Lung (tissue), 11 donors: ENCODE measurements at regions not wholly inside any gene's neighbourhood (a gene's known extent, or its start where the extent isn't known, plus 50 kb on each side); places are given as distances from the start of the nearest gene placed in this dataset.

ENCODE experiments used
- ATAC-seq: fragments of 200-7000 bp; cut with Tn5 transposase; one replicate; pipeline ENCODE4 v1.9.1; 2020; ENCODE audit warnings: moderate number of reproducible peaks; ENCODE audit not compliant: insufficient read depth, low FRiP score
- DNase-seq, 3 donors: peaks; one replicate each; pipeline ENCODE4 v3.0.0-alpha.2; 2013 to 2017
- H3K27ac ChIP-seq, 2 donors: one replicate each; pipeline ENCODE4 v1.5.1; 2013; ENCODE audit warnings: mild to moderate bottlenecking in 2 of 2, moderate library complexity in 2 of 2, control low read depth in 1 of 2, inconsistent platforms in 1 of 2, low read depth in 1 of 2, low read length in 1 of 2
- H3K27me3 ChIP-seq, 3 donors: one replicate each; pipeline ENCODE4 v1.5.1; 2013; ENCODE audit warnings: low read length in 2 of 3; ENCODE audit not compliant: control insufficient read depth in 3 of 3, insufficient read depth in 3 of 3
- H3K36me3 ChIP-seq, 4 donors: one replicate each; pipeline ENCODE4 v1.5.1; 2013; ENCODE audit warnings: low read length in 4 of 4, mild to moderate bottlenecking in 1 of 4, moderate library complexity in 1 of 4; ENCODE audit not compliant: control insufficient read depth in 4 of 4, insufficient read depth in 4 of 4
- H3K4me1 ChIP-seq, 5 donors: one replicate each; pipeline ENCODE4 v1.5.1; 2013; ENCODE audit warnings: low read length in 5 of 5, mild to moderate bottlenecking in 2 of 5, moderate library complexity in 1 of 5; ENCODE audit not compliant: control insufficient read depth in 5 of 5, insufficient read depth in 5 of 5
- H3K4me3 ChIP-seq: one replicate; pipeline ENCODE4 v1.5.1; 2013; ENCODE audit warnings: mild to moderate bottlenecking, control low read depth, moderate library complexity
- H3K9ac ChIP-seq, 2 donors: one replicate each; pipeline ENCODE4 v1.5.1; 2013; ENCODE audit warnings: low read length in 2 of 2, control low read depth in 1 of 2; ENCODE audit not compliant: insufficient read depth in 1 of 2
- H3K9me3 ChIP-seq, 4 donors: one replicate each; pipeline ENCODE4 v1.5.1; 2013; ENCODE audit warnings: low read length in 3 of 4, mild to moderate bottlenecking in 1 of 4, moderate library complexity in 1 of 4; ENCODE audit not compliant: control insufficient read depth in 4 of 4, insufficient read depth in 3 of 4
- WGBS, 2 donors: extraction: QIAGEN DNeasy Blood & Tissue Kit; methylation state at CpG; one replicate each; pipeline ENCODE4 v1.1.7; 2013; 5-methylcytosine and 5-hydroxymethylcytosine counted together
- TF ChIP-seq, protein P1 (sequence below): IDR thresholded peaks from 2 replicates; pipeline ENCODE4 v1.5.1; 2012; ENCODE audit warnings: mild to moderate bottlenecking; ENCODE audit errors: control extremely low read depth, extremely low read depth
- donor health status: control.
- donor health status: control.
- donor health status: Bipolar disorder and iron deficiency.
- donor health status: healthy.
- donor health status: DM: yes; HTN: yes; CAD: no.

DNA sequence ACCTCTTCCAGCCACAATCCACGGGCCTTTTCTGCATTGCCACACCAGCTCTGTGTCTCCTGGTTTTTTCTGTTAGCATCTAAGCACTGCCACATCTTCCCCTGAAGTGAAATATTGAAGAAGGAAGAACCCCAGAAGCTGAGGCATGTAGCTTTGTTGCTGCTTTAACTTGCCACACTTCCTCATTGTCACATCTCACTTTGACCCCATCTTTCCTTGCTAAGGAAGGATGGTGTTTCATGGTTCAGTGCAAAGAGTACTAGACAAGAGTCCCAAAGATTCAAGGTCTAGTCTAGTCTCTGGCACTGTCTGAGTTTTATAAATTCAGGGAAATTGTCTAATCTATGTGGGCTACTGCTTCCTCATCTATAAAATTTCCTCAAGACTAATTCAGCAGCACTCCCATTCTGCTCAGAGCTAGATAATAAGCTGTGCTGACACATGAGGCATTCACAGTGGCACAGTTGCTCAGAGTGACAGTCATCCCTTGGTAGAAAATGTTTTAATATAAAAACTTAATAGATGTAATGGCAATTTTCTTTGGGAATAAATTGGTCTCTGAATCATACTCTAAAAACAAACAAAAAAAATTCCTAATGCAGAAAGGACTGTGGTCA is 483.0 kb upstream of the ID2 start:
- H3K4me3 ChIP-seq: no peak overlapping the region
- TF ChIP-seq, protein P1, sequence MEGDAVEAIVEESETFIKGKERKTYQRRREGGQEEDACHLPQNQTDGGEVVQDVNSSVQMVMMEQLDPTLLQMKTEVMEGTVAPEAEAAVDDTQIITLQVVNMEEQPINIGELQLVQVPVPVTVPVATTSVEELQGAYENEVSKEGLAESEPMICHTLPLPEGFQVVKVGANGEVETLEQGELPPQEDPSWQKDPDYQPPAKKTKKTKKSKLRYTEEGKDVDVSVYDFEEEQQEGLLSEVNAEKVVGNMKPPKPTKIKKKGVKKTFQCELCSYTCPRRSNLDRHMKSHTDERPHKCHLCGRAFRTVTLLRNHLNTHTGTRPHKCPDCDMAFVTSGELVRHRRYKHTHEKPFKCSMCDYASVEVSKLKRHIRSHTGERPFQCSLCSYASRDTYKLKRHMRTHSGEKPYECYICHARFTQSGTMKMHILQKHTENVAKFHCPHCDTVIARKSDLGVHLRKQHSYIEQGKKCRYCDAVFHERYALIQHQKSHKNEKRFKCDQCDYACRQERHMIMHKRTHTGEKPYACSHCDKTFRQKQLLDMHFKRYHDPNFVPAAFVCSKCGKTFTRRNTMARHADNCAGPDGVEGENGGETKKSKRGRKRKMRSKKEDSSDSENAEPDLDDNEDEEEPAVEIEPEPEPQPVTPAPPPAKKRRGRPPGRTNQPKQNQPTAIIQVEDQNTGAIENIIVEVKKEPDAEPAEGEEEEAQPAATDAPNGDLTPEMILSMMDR: no peak
- ATAC-seq (no peak), DNase-seq (no peak)
- 40 to 63% methylated on average over 1 of the region's 1 CpG for WGBS, 2 donors
- peaks cover 0 to 3% (median 0%) of the 10 kb centered on the region in 4 donors for H3K9me3 ChIP-seq
- no peaks in the 10 kb centered on the region for H3K27me3 ChIP-seq
- H3K9ac ChIP-seq: no peak overlapping the region
- no peaks in the 10 kb centered on the region for H3K4me1 ChIP-seq
- no peak overlapping the region for H3K27ac ChIP-seq
- no peaks in the 10 kb centered on the region for H3K36me3 ChIP-seq

DNA sequence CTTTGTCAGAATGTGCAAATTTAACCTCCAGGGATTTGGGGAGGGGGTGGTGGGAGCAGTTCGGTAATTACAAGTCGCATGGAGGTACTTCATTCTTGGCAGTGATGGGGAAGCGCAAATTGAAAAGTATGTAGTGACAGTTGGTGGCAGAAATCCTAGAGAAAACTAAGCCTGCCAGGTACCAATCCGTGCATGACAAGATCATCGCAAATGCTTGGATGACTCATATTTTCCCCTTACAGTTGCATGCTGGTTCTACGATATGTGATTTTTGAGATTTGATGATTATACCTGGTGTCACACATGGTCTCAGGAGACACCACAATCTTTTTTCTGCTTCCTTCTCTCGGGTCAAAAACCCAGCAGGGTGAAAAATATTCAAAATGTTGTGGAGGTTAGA is 479.7 kb upstream of the ID2 start:
- peaks cover 0 to 8% (median 0%) of the 10 kb centered on the region in 5 donors for H3K4me1 ChIP-seq
- no peaks in the 10 kb centered on the region for H3K27me3 ChIP-seq
- no peak overlapping the region for H3K27ac ChIP-seq
- DNase-seq: no peak
- no peaks in the 10 kb centered on the region for H3K36me3 ChIP-seq
- 84 to 92% methylated on average over 7 of the region's 7 CpGs for WGBS, 2 donors
- TF ChIP-seq, protein P1: no peak
- H3K4me3 ChIP-seq: no peak overlapping the region
- ATAC-seq: no peak
- H3K9me3 ChIP-seq: peaks cover 0 to 6% (median 0%) of the 10 kb centered on the region in 4 donors
- no peak overlapping the region for H3K9ac ChIP-seq

DNA sequence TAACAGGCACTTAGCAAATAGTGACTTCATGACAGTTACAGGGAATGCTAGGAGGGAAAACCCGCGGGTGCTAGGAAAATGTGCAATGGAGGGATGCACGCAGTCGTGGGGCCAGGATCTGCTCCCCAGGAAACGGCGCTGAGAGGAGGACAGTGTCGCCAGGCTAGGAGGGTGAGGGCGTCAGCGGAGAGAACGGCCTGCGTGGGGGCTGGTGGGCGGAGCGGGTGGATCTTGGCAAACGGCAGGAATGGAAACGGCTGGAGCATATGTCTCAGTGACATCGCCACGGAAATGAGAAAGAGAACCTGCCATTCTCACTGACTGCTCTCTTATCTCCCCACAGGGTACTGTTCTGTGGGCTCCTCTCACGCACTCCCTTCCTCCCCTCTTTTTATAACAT is 478.5 kb upstream of the ID2 start:
- TF ChIP-seq, protein P1: no peak
- H3K36me3 ChIP-seq: no peaks in the 10 kb centered on the region
- H3K27me3 ChIP-seq: no peaks in the 10 kb centered on the region
- no peak for ATAC-seq
- H3K9ac ChIP-seq: no peak overlapping the region
- no peak overlapping the region for H3K4me3 ChIP-seq
- peaks cover 0 to 8% (median 0%) of the 10 kb centered on the region in 5 donors for H3K4me1 ChIP-seq
- peaks cover 0 to 5% (median under 1%) of the 10 kb centered on the region in 4 donors for H3K9me3 ChIP-seq
- DNase-seq: peak; percentile 32 to 48 (median 46)
- no peak overlapping the region for H3K27ac ChIP-seq
- WGBS, 2 donors: 77 to 82% methylated on average over 18 of the region's 18 CpGs

DNA sequence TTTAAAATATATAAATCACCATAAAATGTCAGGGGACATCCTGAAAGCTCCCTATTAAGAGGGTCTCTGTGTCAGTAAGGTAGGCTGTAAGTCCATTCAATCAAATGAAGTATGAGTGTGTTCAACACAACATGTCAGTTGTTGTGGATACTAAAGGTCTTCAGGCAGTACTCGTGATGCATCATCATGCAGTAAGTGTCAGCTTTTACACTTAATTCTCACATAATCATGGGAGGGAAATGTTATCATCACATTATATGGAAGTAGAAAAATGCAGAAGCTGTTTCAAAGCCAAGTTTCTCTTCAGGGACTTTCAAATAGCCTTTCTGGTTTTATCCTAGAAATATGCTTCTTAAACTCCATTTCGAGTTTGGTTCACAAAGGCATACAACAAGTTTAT is 477.1 kb upstream of the ID2 start:
- DNase-seq: peak in 2 of 3 donors; percentile 57 to 81
- no peak overlapping the region for H3K4me3 ChIP-seq

More for the DNA sequence above, 477.1 kb upstream of the ID2 start:
- WGBS, 2 donors: 73 to 74% methylated on average over 2 of the region's 2 CpGs
- Histone ChIP-seq H3K36me3 (no peaks in the 10 kb centered on the region), H3K27ac (no peak overlapping the region), H3K9ac (no peak overlapping the region), H3K4me1 (peaks cover 0 to 8% (median 0%) of the 10 kb centered on the region in 5 donors), H3K27me3 (no peaks in the 10 kb centered on the region), H3K9me3 (peaks cover 0 to 5% (median 2%) of the 10 kb centered on the region in 4 donors)
- TF ChIP-seq, protein P1: no peak
- ATAC-seq: no peak
